ENCODE measurements at regions not wholly inside any gene's neighbourhood (a gene's known extent, or its start where the extent isn't known, plus 50 kb on each side); places are given as distances from the start of the nearest gene placed in this dataset.

GRCh38 chr9:82581935-82582334, 481.0 kb downstream of the RASEF start:
- H3K27ac Mint-ChIP-seq = no peak overlapping the region; a peak in 1 of 7 replicates
- H3K27me3 Mint-ChIP-seq (ENCODE audit: low read depth) = no peaks in the 10 kb centered on the region
- no peak overlapping the region for H2AK5ac ChIP-seq (ENCODE audit: insufficient read length, low read length)
- H4K20me1 ChIP-seq (ENCODE audit: control insufficient read depth, insufficient read depth, insufficient read length) = no peaks in the 10 kb centered on the region
- peaks cover 14 to 17% of the 10 kb centered on the region in 2 experiments for H3K9me3 Mint-ChIP-seq
- DNase-seq = no peak
- H3K27me3 ChIP-seq (ENCODE audit: insufficient read depth, low read length) = no peaks in the 10 kb centered on the region
- H2BK120ac ChIP-seq (ENCODE audit: low read depth, low read length, poor library complexity, severe bottlenecking) = no peak overlapping the region
- no peak overlapping the region for H4K5ac ChIP-seq (ENCODE audit: insufficient read length, low read depth, low read length)
- H3K4me1 Mint-ChIP-seq = no peaks in the 10 kb centered on the region; a peak in 1 of 4 replicates
- no peak overlapping the region for H3K4me2 ChIP-seq (ENCODE audit: insufficient read depth, insufficient read length, low read length)
- no peak overlapping the region for H4K8ac ChIP-seq (replicated peaks; ENCODE audit: insufficient read length, low read depth, low read length)
- no peaks in the 10 kb centered on the region for H3K9me3 ChIP-seq (ENCODE audit: control insufficient read depth, low read depth, low read length)
- no peak overlapping the region for H3K4me3 Mint-ChIP-seq
- no peaks in the 10 kb centered on the region for H3K79me1 ChIP-seq (ENCODE audit: insufficient read depth, low read depth, low read length, poor library complexity, severe bottlenecking)
- H2BK12ac ChIP-seq (ENCODE audit: insufficient read length, low read depth, low read length) = no peak overlapping the region
- H3K14ac ChIP-seq (ENCODE audit: insufficient read depth, low read length) = no peak overlapping the region
- H3K9ac ChIP-seq (ENCODE audit: extremely low read depth, insufficient read length, low read length) = no peak overlapping the region
- no peaks in the 10 kb centered on the region for H3K4me1 ChIP-seq (ENCODE audit: insufficient read depth, low read length)
- TF ChIP-seq, protein P1, sequence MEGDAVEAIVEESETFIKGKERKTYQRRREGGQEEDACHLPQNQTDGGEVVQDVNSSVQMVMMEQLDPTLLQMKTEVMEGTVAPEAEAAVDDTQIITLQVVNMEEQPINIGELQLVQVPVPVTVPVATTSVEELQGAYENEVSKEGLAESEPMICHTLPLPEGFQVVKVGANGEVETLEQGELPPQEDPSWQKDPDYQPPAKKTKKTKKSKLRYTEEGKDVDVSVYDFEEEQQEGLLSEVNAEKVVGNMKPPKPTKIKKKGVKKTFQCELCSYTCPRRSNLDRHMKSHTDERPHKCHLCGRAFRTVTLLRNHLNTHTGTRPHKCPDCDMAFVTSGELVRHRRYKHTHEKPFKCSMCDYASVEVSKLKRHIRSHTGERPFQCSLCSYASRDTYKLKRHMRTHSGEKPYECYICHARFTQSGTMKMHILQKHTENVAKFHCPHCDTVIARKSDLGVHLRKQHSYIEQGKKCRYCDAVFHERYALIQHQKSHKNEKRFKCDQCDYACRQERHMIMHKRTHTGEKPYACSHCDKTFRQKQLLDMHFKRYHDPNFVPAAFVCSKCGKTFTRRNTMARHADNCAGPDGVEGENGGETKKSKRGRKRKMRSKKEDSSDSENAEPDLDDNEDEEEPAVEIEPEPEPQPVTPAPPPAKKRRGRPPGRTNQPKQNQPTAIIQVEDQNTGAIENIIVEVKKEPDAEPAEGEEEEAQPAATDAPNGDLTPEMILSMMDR (conservative IDR thresholded peaks at IDR 0.05) = no peak
- no peak overlapping the region for H2BK5ac ChIP-seq (ENCODE audit: insufficient read length, low read length)
- no peaks in the 10 kb centered on the region for H3K23me2 ChIP-seq (ENCODE audit: insufficient read length, low read depth, low read length, poor library complexity, severe bottlenecking)
- no peak overlapping the region for H2AFZ ChIP-seq (ENCODE audit: low read length)
- H3K36me3 Mint-ChIP-seq (ENCODE audit: insufficient read depth in 1 of 3, low read depth in 3 of 3) = peaks cover 2 to 13% (median 4%) of the 10 kb centered on the region in 3 experiments; a peak in 5 of 7 replicates
- no peak overlapping the region for H2BK15ac ChIP-seq (ENCODE audit: low read depth, low read length)
- no peak overlapping the region for H3K56ac ChIP-seq (ENCODE audit: insufficient read length, low read depth, low read length)
- H3K79me2 ChIP-seq (ENCODE audit: insufficient read depth, low read length) = no peaks in the 10 kb centered on the region
- H3K23ac ChIP-seq (ENCODE audit: insufficient read length, low read depth, low read length) = no peak overlapping the region
- H3K18ac ChIP-seq (ENCODE audit: insufficient read length, low read depth, low read length) = no peak overlapping the region
- H3K27ac ChIP-seq (ENCODE audit: insufficient read length, low read depth, low read length) = no peak overlapping the region
- no peak overlapping the region for H4K91ac ChIP-seq (ENCODE audit: insufficient read length, low read depth, low read length)
- H2BK20ac ChIP-seq (ENCODE audit: low read depth, low read length, poor library complexity, severe bottlenecking) = no peak overlapping the region
- no peak overlapping the region for H3K4ac ChIP-seq (ENCODE audit: low read depth, low read length)
- no peak overlapping the region for H3T11ph ChIP-seq (ENCODE audit: low read length)
- no CpG with 5 or more reads among the region's 5 CpGs for WGBS (ENCODE audit: extremely low coverage, insufficient read length, low lambda C conversion rate)
